ENCODE measurements at regions not wholly inside any gene's neighbourhood (a gene's known extent, or its start where the extent isn't known, plus 50 kb on each side); places are given as distances from the start of the nearest gene placed in this dataset.
A peak's percentile ranks its signal among the peaks of the same experiment; 100 is the strongest.

- no peak overlapping the region for H3K4me3 ChIP-seq
- intact Hi-C loops (cut with DNase I), result no loop called here
- no peak for ATAC-seq
- H3K4me1 ChIP-seq, result no peaks in the 10 kb centered on the region
- TF ChIP-seq CTCF (IDR thresholded peaks at IDR 0.05), result no peak
- TF ChIP-seq POLR2A (IDR thresholded peaks at IDR 0.05), result no peak
- H3K36me3 ChIP-seq (replicated peaks in 1 of 2; ENCODE audit: insufficient read depth in 1 of 2, low read depth in 2 of 2), result no peaks in the 10 kb centered on the region
- H3K27ac ChIP-seq, result no peak overlapping the region
- H3K9me3 ChIP-seq, result no peaks in the 10 kb centered on the region
- 29 to 49% methylated on average over 2 of the region's 2 CpGs for WGBS, 2 donors
- no peaks in the 10 kb centered on the region for H3K27me3 ChIP-seq
- DNase-seq, result no peak
Measured at GRCh38 chr6:95935736-95936135, 80.0 kb upstream of the FUT9 start.

GRCh38 chr6:95946906-95947305, 68.9 kb upstream of the FUT9 start:
- 72 to 78% methylated on average over 2 of the region's 2 CpGs for WGBS, 2 donors
- TF ChIP-seq POLR2A (IDR thresholded peaks at IDR 0.05) (no peak), CTCF (IDR thresholded peaks at IDR 0.05) (no peak)

GRCh38 chr6:95948324-95948723, 67.5 kb upstream of the FUT9 start:
- 45 to 58% methylated on average over 1 of the region's 1 CpG for WGBS, 2 donors
- ATAC-seq, result no peak
- intact Hi-C loops (cut with DNase I), result no loop called here
- no peaks in the 10 kb centered on the region for H3K4me1 ChIP-seq
- no peak overlapping the region for H3K4me3 ChIP-seq
- H3K36me3 ChIP-seq (replicated peaks in 1 of 2; ENCODE audit: insufficient read depth in 1 of 2, low read depth in 2 of 2), result no peaks in the 10 kb centered on the region
- H3K27me3 ChIP-seq, result no peaks in the 10 kb centered on the region
- TF ChIP-seq CTCF (IDR thresholded peaks at IDR 0.05) (no peak), POLR2A (IDR thresholded peaks at IDR 0.05) (no peak)
- no peak overlapping the region for H3K27ac ChIP-seq
- H3K9me3 ChIP-seq, result no peaks in the 10 kb centered on the region
- no peak for DNase-seq

More at GRCh38 chr6:95946906-95947305, 68.9 kb upstream of the FUT9 start:
- H3K36me3 ChIP-seq (replicated peaks in 1 of 2; ENCODE audit: insufficient read depth in 1 of 2, low read depth in 2 of 2), result no peaks in the 10 kb centered on the region
- H3K27ac ChIP-seq, result no peak overlapping the region
- DNase-seq (no peak), ATAC-seq (no peak)
- intact Hi-C loops (cut with DNase I), result no loop called here
- H3K27me3 ChIP-seq, result no peaks in the 10 kb centered on the region
- no peaks in the 10 kb centered on the region for H3K9me3 ChIP-seq
- no peaks in the 10 kb centered on the region for H3K4me1 ChIP-seq
- no peak overlapping the region for H3K4me3 ChIP-seq

GRCh38 chr6:95949985-95950384, 65.8 kb upstream of the FUT9 start:
- intact Hi-C loops (cut with DNase I), result no loop called here
- TF ChIP-seq POLR2A (IDR thresholded peaks at IDR 0.05), result no peak
- TF ChIP-seq CTCF (IDR thresholded peaks at IDR 0.05), result no peak

GRCh38 chr6:95958686-95959085, 57.1 kb upstream of the FUT9 start:
- no peak for TF ChIP-seq POLR2A (IDR thresholded peaks at IDR 0.05)
- no peak for TF ChIP-seq CTCF (IDR thresholded peaks at IDR 0.05)
- WGBS, 2 donors, result 70 to 72% methylated on average over 1 of the region's 1 CpG
- ATAC-seq, result no peak

More at GRCh38 chr6:95949985-95950384, 65.8 kb upstream of the FUT9 start:
- Histone ChIP-seq H3K36me3 (replicated peaks in 1 of 2; ENCODE audit: insufficient read depth in 1 of 2, low read depth in 2 of 2) (no peaks in the 10 kb centered on the region), H3K27ac (no peak overlapping the region), H3K9me3 (no peaks in the 10 kb centered on the region), H3K27me3 (no peaks in the 10 kb centered on the region), H3K4me1 (no peaks in the 10 kb centered on the region), H3K4me3 (no peak overlapping the region)
- 36 to 38% methylated on average over 2 of the region's 2 CpGs for WGBS, 2 donors
- no peak for ATAC-seq
- peak in 1 of 4 donors; percentile 2 for DNase-seq

More at GRCh38 chr6:95958686-95959085, 57.1 kb upstream of the FUT9 start:
- Histone ChIP-seq H3K27me3 (no peaks in the 10 kb centered on the region), H3K4me1 (no peaks in the 10 kb centered on the region), H3K27ac (no peak overlapping the region), H3K36me3 (replicated peaks in 1 of 2; ENCODE audit: insufficient read depth in 1 of 2, low read depth in 2 of 2) (no peaks in the 10 kb centered on the region), H3K9me3 (no peaks in the 10 kb centered on the region), H3K4me3 (no peak overlapping the region)
- intact Hi-C loops (cut with DNase I), result no loop called here
- no peak for DNase-seq

All from body of pancreas (tissue), 4 donors.